Peyer's patch (tissue), 4 donors: ENCODE measurements at regions not wholly inside any gene's neighbourhood (a gene's known extent, or its start where the extent isn't known, plus 50 kb on each side); places are given as distances from the start of the nearest gene placed in this dataset.

ENCODE experiments used
- DNase-seq, 3 donors: peaks; one replicate each; pipeline ENCODE4 v3.0.0-alpha.2; 2017 to 2019
- H3K27ac ChIP-seq, 4 donors: fragments of 200-600 bp; sonication (generic); one replicate each; pipeline ENCODE4 v1.5.1; 2016 to 2019
- H3K27me3 ChIP-seq, 2 donors: fragments of 200-600 bp; sonication (generic); one replicate each; pipeline ENCODE4 v1.5.1; 2019
- H3K36me3 ChIP-seq, 3 donors: fragments of 200-600 bp; sonication (generic); one replicate each; pipeline ENCODE4 v1.5.1; 2016 to 2019
- H3K4me1 ChIP-seq, 4 donors: fragments of 200-600 bp; sonication (generic); one replicate each; pipeline ENCODE4 v1.5.1; 2016 to 2019
- H3K4me3 ChIP-seq, 4 donors: fragments of 200-600 bp; sonication (generic); 1 replicate in 3 of 4; 2 replicates in 1 of 4; pipeline ENCODE4 v1.5.1; 2016 to 2019; ENCODE audit warnings: mild to moderate bottlenecking in 1 of 4
- H3K9me3 ChIP-seq, 4 donors: fragments of 200-600 bp; sonication (generic); one replicate each; pipeline ENCODE4 v1.5.1; 2016 to 2019; ENCODE audit warnings: mild to moderate bottlenecking in 1 of 4
- POLR2A ChIP-seq, 2 donors: fragments of 450-650 bp; IDR thresholded peaks; one replicate each; pipeline ENCODE4 v1.5.1; 2017; ENCODE audit warnings: antibody characterized with exemption in 2 of 2, mild to moderate bottlenecking in 2 of 2, moderate library complexity in 2 of 2
- TF ChIP-seq, protein P1 (sequence below), 6 experiments: fragments of 450-650 bp in 4 of 6; fragments of 200-600 bp in 2 of 6; sonication (generic) in 1 of 6; IDR thresholded peaks; one replicate each; pipeline ENCODE4 v1.5.1; 2017 to 2019; ENCODE audit warnings: antibody characterized with exemption in 6 of 6, mild to moderate bottlenecking in 3 of 6, moderate library complexity in 1 of 6

DNA sequence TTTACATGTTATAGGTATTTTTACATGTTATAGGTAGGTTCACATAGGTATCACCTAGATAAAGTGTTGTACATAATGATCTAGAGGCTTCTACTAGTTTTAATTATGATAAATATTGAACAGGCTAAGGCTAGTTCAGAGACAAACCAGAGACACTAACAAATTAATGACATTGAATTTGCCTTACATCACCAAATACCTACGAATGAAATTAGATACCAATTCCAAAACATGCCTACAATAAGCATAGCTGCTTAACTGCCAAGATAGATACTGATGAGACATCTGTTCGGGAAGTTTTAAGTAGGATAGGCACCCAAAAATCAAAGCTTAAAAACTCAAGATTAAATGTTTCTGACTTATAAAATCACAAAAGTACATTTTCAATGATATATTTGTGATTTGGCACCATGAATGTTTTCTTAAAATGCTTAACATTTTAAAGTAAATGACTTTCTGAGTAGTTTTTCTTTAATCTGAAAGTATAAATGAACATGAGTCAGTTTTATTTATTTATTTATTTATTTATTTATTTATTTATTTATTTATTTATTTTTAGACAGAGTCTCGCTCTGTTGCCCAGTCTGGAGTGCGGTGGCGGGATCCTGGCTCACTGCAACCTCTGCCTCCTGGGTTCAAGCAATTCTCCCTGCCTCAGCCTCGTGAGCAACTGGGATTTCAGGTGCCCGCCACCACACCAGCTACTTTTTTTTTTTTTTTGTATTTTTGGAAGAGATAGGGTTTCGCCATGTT, 703.1 kb upstream of the ARRDC3 start:
- Histone ChIP-seq H3K27ac (no peak overlapping the region), H3K4me1 (no peaks in the 10 kb centered on the region), H3K36me3 (no peaks in the 10 kb centered on the region), H3K27me3 (no peaks in the 10 kb centered on the region), H3K9me3 (no peaks in the 10 kb centered on the region), H3K4me3 (no peak overlapping the region)
- no peak for DNase-seq
- no peak for TF ChIP-seq POLR2A (IDR thresholded peaks at IDR 0.05)
- TF ChIP-seq, protein P1, sequence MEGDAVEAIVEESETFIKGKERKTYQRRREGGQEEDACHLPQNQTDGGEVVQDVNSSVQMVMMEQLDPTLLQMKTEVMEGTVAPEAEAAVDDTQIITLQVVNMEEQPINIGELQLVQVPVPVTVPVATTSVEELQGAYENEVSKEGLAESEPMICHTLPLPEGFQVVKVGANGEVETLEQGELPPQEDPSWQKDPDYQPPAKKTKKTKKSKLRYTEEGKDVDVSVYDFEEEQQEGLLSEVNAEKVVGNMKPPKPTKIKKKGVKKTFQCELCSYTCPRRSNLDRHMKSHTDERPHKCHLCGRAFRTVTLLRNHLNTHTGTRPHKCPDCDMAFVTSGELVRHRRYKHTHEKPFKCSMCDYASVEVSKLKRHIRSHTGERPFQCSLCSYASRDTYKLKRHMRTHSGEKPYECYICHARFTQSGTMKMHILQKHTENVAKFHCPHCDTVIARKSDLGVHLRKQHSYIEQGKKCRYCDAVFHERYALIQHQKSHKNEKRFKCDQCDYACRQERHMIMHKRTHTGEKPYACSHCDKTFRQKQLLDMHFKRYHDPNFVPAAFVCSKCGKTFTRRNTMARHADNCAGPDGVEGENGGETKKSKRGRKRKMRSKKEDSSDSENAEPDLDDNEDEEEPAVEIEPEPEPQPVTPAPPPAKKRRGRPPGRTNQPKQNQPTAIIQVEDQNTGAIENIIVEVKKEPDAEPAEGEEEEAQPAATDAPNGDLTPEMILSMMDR (IDR thresholded peaks at IDR 0.05) = no peak

DNA sequence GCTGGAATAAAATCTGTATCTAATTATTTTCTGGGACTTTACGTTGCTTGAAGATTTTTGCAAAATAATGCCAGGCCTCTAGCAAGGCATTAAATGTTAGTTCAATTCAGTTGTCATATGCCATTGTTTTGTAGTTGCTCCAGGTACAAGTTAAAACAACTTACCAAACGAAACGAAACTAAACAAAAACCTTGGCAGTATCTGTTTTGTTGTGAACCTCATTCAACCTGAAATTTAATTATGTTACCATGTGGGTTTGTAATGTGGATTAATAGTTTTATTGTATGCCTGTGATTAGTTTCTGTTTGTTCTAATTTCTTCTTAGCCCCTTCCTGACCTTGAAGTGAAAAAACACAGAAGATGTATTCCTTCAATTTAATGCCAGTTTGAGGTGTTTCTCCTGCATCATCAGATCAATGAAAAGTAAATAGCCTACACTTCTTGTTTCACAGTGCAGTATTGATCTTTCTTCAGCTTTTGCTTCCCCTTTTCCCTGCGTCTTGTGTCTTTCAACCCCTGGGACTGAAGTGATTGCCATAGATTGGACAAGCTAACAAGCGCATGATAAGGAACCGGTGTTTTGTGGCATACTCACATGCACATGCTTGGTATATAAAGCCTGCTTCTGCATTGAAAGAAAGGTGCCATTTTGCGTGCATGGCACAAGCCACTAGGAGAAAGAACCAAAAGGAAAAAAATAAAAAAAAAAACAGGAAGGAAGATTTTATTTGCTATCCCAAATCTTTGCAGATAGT, 699.0 kb upstream of the ARRDC3 start:
- no peak for DNase-seq
- Histone ChIP-seq H3K9me3 (no peaks in the 10 kb centered on the region), H3K27ac (no peak overlapping the region), H3K36me3 (no peaks in the 10 kb centered on the region), H3K27me3 (no peaks in the 10 kb centered on the region), H3K4me1 (no peaks in the 10 kb centered on the region), H3K4me3 (no peak overlapping the region)
- TF ChIP-seq POLR2A (IDR thresholded peaks at IDR 0.05) = no peak
- TF ChIP-seq, protein P1 (IDR thresholded peaks at IDR 0.05) = no peak

DNA sequence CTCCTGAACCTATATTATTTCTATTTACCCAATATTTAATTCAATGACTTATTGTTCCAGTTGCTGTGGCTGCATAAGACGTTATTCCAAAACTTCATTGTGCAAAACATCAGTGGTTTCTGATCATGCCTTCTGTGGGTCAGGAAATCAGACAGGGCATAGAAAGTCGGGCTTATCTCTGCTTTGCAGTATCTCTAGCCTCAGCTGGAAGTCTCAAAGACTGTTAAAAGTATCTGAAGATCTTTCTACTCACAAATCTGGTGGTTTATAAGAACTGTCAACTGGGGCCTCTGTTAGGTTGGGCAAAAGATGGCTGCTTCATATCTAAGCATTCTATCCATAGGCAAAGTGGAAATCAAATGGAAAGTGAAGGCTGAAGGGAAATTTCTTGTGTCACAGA, 687.7 kb upstream of the ARRDC3 start:
- TF ChIP-seq POLR2A (IDR thresholded peaks at IDR 0.05) = no peak
- TF ChIP-seq, protein P1 (IDR thresholded peaks at IDR 0.05) = no peak
- DNase-seq = no peak
- H3K9me3 ChIP-seq = no peaks in the 10 kb centered on the region
- no peak overlapping the region for H3K27ac ChIP-seq
- no peak overlapping the region for H3K4me3 ChIP-seq
- H3K27me3 ChIP-seq = no peaks in the 10 kb centered on the region
- no peaks in the 10 kb centered on the region for H3K4me1 ChIP-seq
- no peaks in the 10 kb centered on the region for H3K36me3 ChIP-seq

DNA sequence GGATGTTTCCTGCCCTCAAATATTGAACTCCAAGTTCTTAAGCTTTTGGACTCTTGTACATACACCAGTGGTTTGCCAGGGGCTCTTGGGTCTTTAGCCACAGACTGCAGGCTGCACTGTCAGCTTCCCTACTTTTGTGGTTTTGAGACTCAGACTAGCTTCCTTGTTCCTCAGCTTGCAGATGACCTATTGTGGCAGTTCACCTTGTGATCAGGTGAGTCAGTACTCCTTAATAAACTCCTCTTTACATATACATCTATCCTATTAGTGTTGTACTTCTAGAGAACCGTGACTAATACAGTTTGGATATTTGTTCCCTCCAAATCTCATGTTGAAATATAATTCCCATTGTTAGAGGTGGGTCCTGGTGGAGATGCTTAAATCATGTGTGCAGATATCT, 681.9 kb upstream of the ARRDC3 start:
- TF ChIP-seq, protein P1 (IDR thresholded peaks at IDR 0.05) = no peak
- no peak for TF ChIP-seq POLR2A (IDR thresholded peaks at IDR 0.05)
- H3K36me3 ChIP-seq = no peaks in the 10 kb centered on the region
- H3K27ac ChIP-seq = no peak overlapping the region
- no peak overlapping the region for H3K4me3 ChIP-seq
- no peaks in the 10 kb centered on the region for H3K9me3 ChIP-seq
- H3K27me3 ChIP-seq = no peaks in the 10 kb centered on the region
- DNase-seq = no peak
- no peaks in the 10 kb centered on the region for H3K4me1 ChIP-seq

DNA sequence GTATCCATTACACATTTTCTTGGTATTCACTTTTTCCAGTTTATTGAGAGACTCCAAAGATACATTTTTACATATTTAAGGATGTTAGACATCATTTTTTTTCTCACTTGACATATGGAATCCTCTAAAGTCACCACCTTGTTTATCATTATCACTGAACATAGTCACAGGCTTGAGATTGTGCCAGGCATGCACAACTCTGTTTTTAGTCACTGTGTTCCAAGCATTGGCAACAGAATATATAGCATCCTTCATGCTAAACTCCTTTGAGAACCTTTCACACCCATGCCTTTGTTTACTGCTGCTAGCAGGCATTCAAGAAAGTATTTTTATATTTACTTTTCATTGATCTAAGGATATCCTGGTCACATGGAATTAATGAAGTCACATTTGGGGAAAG, 668.6 kb upstream of the ARRDC3 start:
- H3K9me3 ChIP-seq = peaks cover 0 to 4% (median 0%) of the 10 kb centered on the region in 4 donors
- TF ChIP-seq POLR2A (IDR thresholded peaks at IDR 0.05) = no peak
- TF ChIP-seq, protein P1 (IDR thresholded peaks at IDR 0.05) = no peak
- no peak for DNase-seq
- no peak overlapping the region for H3K27ac ChIP-seq
- no peak overlapping the region for H3K4me3 ChIP-seq
- H3K4me1 ChIP-seq = no peaks in the 10 kb centered on the region
- no peaks in the 10 kb centered on the region for H3K27me3 ChIP-seq
- H3K36me3 ChIP-seq = no peaks in the 10 kb centered on the region
